Jurkat, Clone E6-1 (cell line): ENCODE measurements at regions not wholly inside any gene's neighbourhood (a gene's known extent, or its start where the extent isn't known, plus 50 kb on each side); places are given as distances from the start of the nearest gene placed in this dataset.

ENCODE experiments used
- DNase-seq: peaks from one replicate; pipeline ENCODE4 v3.0.0-alpha.2; 2011; ENCODE audit warnings: low read depth, low spot score
- H3K4me3 ChIP-seq: 2 replicates; pipeline ENCODE4 v1.5.1; 2011; ENCODE audit warnings: mild to moderate bottlenecking, low read length, control low read depth, moderate library complexity

- H3K4me3 ChIP-seq, result no peak overlapping the region
Measured at GRCh38 chr1:115211071-115211745, 121.9 kb upstream of the TSPAN2 start.

GRCh38 chr1:115210302-115210711 lies 121.0 kb upstream of the TSPAN2 start:
- no peak overlapping the region for H3K4me3 ChIP-seq
- no peak for DNase-seq

More at GRCh38 chr1:115211071-115211745, 121.9 kb upstream of the TSPAN2 start:
- DNase-seq, result no peak

GRCh38 chr1:115204513-115204912 lies 115.2 kb upstream of the TSPAN2 start:
- DNase-seq, result no peak
- no peak overlapping the region for H3K4me3 ChIP-seq

- no peak for DNase-seq
- H3K4me3 ChIP-seq, result no peak overlapping the region
Measured at GRCh38 chr1:115203287-115203686, 114.0 kb upstream of the TSPAN2 start.

- H3K4me3 ChIP-seq, result no peak overlapping the region
- no peak for DNase-seq
Measured at GRCh38 chr1:115201598-115201997, 112.3 kb upstream of the TSPAN2 start.

GRCh38 chr1:115199416-115200132 lies 110.3 kb upstream of the TSPAN2 start:
- DNase-seq, result no peak

GRCh38 chr1:115198938-115199337 lies 109.6 kb upstream of the TSPAN2 start:
- H3K4me3 ChIP-seq, result no peak overlapping the region
- DNase-seq, result no peak

More at GRCh38 chr1:115199416-115200132, 110.3 kb upstream of the TSPAN2 start:
- no peak overlapping the region for H3K4me3 ChIP-seq

GRCh38 chr1:115196296-115196695 lies 107.0 kb upstream of the TSPAN2 start:
- H3K4me3 ChIP-seq, result no peak overlapping the region
- no peak for DNase-seq

GRCh38 chr1:115194506-115194905 lies 105.2 kb upstream of the TSPAN2 start:
- DNase-seq, result no peak
- no peak overlapping the region for H3K4me3 ChIP-seq

GRCh38 chr1:115193046-115193828 lies 103.9 kb upstream of the TSPAN2 start:
- no peak for DNase-seq
- H3K4me3 ChIP-seq, result no peak overlapping the region

GRCh38 chr1:115192200-115192767 lies 103.0 kb upstream of the TSPAN2 start:
- DNase-seq, result no peak
- no peak overlapping the region for H3K4me3 ChIP-seq

GRCh38 chr1:115191691-115192090 lies 102.4 kb upstream of the TSPAN2 start:
- H3K4me3 ChIP-seq, result no peak overlapping the region
- DNase-seq, result no peak

GRCh38 chr1:115190540-115191170 lies 101.4 kb upstream of the TSPAN2 start:
- H3K4me3 ChIP-seq, result no peak overlapping the region
- no peak for DNase-seq

- no peak overlapping the region for H3K4me3 ChIP-seq
- no peak for DNase-seq
Measured at GRCh38 chr1:115189814-115190539, 100.7 kb upstream of the TSPAN2 start.

GRCh38 chr1:115188680-115189395 lies 99.5 kb upstream of the TSPAN2 start:
- no peak overlapping the region for H3K4me3 ChIP-seq
- DNase-seq, result no peak

GRCh38 chr1:115186711-115187265 lies 97.5 kb upstream of the TSPAN2 start:
- DNase-seq, result no peak
- H3K4me3 ChIP-seq, result no peak overlapping the region

GRCh38 chr1:115185336-115185735 lies 96.0 kb upstream of the TSPAN2 start:
- no peak for DNase-seq
- H3K4me3 ChIP-seq, result no peak overlapping the region

- DNase-seq, result no peak
- no peak overlapping the region for H3K4me3 ChIP-seq
Measured at GRCh38 chr1:115184951-115185331, 95.6 kb upstream of the TSPAN2 start.
